MM.1S (cell line): ENCODE measurements at regions not wholly inside any gene's neighbourhood (a gene's known extent, or its start where the extent isn't known, plus 50 kb on each side); places are given as distances from the start of the nearest gene placed in this dataset.
A peak's percentile ranks its signal among the peaks of the same experiment; 100 is the strongest.
"Not testable (repeated sequence)": the region's sequence is repeated elsewhere in the genome, so short reads cannot be mapped to it uniquely, and the experiment has no call there.

Experiments used
- DNase-seq: peaks from one replicate; pipeline ENCODE4 v3.0.0-alpha.2; 2015
- H2AFZ ChIP-seq: fragments of 300-600 bp; sonication (generic); 2 replicates; pipeline ENCODE4 v1.6.0; 2016; ENCODE audit warnings: antibody characterized with exemption, low read length
- H3F3A ChIP-seq: fragments of 300-600 bp; sonication (generic); 2 replicates; pipeline ENCODE4 v1.6.1; 2016; ENCODE audit warnings: mild to moderate bottlenecking, antibody characterized with exemption, low read length, moderate library complexity, mixed read lengths; ENCODE audit not compliant: insufficient read depth
- H3K27ac ChIP-seq: fragments of 300-600 bp; sonication (generic); 2 replicates; pipeline ENCODE4 v1.5.1; 2016; ENCODE audit warnings: mild to moderate bottlenecking, low read length
- H3K27me3 ChIP-seq: fragments of 300-600 bp; sonication (generic); replicated peaks from 2 replicates; pipeline ENCODE4 v1.6.0; 2016; ENCODE audit warnings: low read length; ENCODE audit not compliant: insufficient read depth
- H3K36me3 ChIP-seq: fragments of 300-600 bp; sonication (generic); replicated peaks from 2 replicates; pipeline ENCODE4 v1.6.1; 2016; ENCODE audit warnings: mild to moderate bottlenecking, low read length, mixed read lengths; ENCODE audit not compliant: insufficient read depth
- H3K4me1 ChIP-seq: fragments of 300-600 bp; sonication (generic); 2 replicates; pipeline ENCODE4 v1.6.1; 2016; ENCODE audit warnings: low read length, mixed read lengths
- H3K4me2 ChIP-seq: fragments of 300-600 bp; sonication (generic); 2 replicates; pipeline ENCODE4 v1.6.0; 2016; ENCODE audit warnings: low read depth, low read length
- H3K4me3 ChIP-seq: fragments of 300-600 bp; sonication (generic); 2 replicates; pipeline ENCODE4 v1.5.1; 2016; ENCODE audit warnings: low read length, mixed read lengths
- H3K79me2 ChIP-seq: fragments of 300-600 bp; sonication (generic); 2 replicates; pipeline ENCODE4 v1.6.1; 2016; ENCODE audit warnings: mixed run types, low read length, mixed read lengths
- H3K9ac ChIP-seq: fragments of 300-600 bp; sonication (generic); 2 replicates; pipeline ENCODE4 v1.6.1; 2016; ENCODE audit warnings: low read length, mixed read lengths
- H3K9me2 ChIP-seq: fragments of 300-600 bp; sonication (generic); replicated peaks from 2 replicates; pipeline ENCODE4 v1.6.1; 2016; ENCODE audit warnings: mild to moderate bottlenecking, low read length, mixed read lengths; ENCODE audit not compliant: insufficient read depth
- H3K9me3 ChIP-seq: fragments of 300-600 bp; sonication (generic); replicated peaks from 2 replicates; pipeline ENCODE4 v1.6.1; 2016; ENCODE audit warnings: mild to moderate bottlenecking, low read length, mixed read lengths; ENCODE audit not compliant: insufficient read depth
- H4K20me1 ChIP-seq: fragments of 300-600 bp; sonication (generic); 2 replicates; pipeline ENCODE4 v1.6.1; 2016; ENCODE audit warnings: mild to moderate bottlenecking, low read length, moderate library complexity, mixed read lengths; ENCODE audit not compliant: insufficient read depth
- CTCF ChIP-seq: fragments of 300-600 bp; sonication (generic); IDR thresholded peaks from 2 replicates; pipeline ENCODE4 v1.5.1; 2016; ENCODE audit warnings: antibody characterized with exemption, low read length, mixed read lengths
- EZH2 ChIP-seq: fragments of 300-600 bp; sonication (generic); optimal IDR thresholded peaks from 2 replicates; pipeline ENCODE3; 2017; ENCODE audit warnings: low read depth, mild to moderate bottlenecking, antibody characterized with exemption, low read length, mixed read lengths
- EZH2phosphoT487 ChIP-seq: fragments of 300-600 bp; sonication (generic); IDR thresholded peaks from 2 replicates; pipeline ENCODE4 v1.6.1; 2018; ENCODE audit warnings: antibody characterized with exemption, low read length

GRCh38 chr7:118902600-118902999, 678.1 kb downstream of the ANKRD7 start:
- Histone ChIP-seq H3K9me3 (no peaks in the 10 kb centered on the region), H3F3A (no peaks in the 10 kb centered on the region)

GRCh38 chr7:118907911-118908527, 683.5 kb downstream of the ANKRD7 start:
- Histone ChIP-seq H3K4me2 (no peak overlapping the region), H3K79me2 (no peaks in the 10 kb centered on the region), H4K20me1 (no peaks in the 10 kb centered on the region), H2AFZ (no peak overlapping the region), H3K4me1 (no peaks in the 10 kb centered on the region), H3K27me3 (no peaks in the 10 kb centered on the region), H3K9ac (no peak overlapping the region), H3F3A (no peaks in the 10 kb centered on the region), H3K4me3 (no peak overlapping the region), H3K9me2 (no peaks in the 10 kb centered on the region), H3K27ac (no peak overlapping the region), H3K9me3 (no peaks in the 10 kb centered on the region), H3K36me3 (no peaks in the 10 kb centered on the region)
- no peak for TF ChIP-seq CTCF
- no peak for TF ChIP-seq EZH2
- no peak for TF ChIP-seq EZH2phosphoT487
- DNase-seq = no peak

More at GRCh38 chr7:118902600-118902999, 678.1 kb downstream of the ANKRD7 start:
- H3K9ac ChIP-seq = no peak overlapping the region
- DNase-seq = no peak
- no peaks in the 10 kb centered on the region for H4K20me1 ChIP-seq
- no peaks in the 10 kb centered on the region for H3K4me1 ChIP-seq
- no peak overlapping the region for H3K4me2 ChIP-seq
- H3K36me3 ChIP-seq = no peaks in the 10 kb centered on the region
- TF ChIP-seq CTCF = no peak
- no peak for TF ChIP-seq EZH2
- H3K9me2 ChIP-seq = no peaks in the 10 kb centered on the region
- no peak overlapping the region for H3K4me3 ChIP-seq
- no peak overlapping the region for H3K27ac ChIP-seq
- H3K79me2 ChIP-seq = no peaks in the 10 kb centered on the region
- H3K27me3 ChIP-seq = no peaks in the 10 kb centered on the region
- H2AFZ ChIP-seq = no peak overlapping the region

- H3K4me2 ChIP-seq, H3K9me3 ChIP-seq, H3K27me3 ChIP-seq, H3F3A ChIP-seq, H3K4me1 ChIP-seq, H3K4me3 ChIP-seq, H3K36me3 ChIP-seq, H3K9ac ChIP-seq, H3K27ac ChIP-seq, DNase-seq, H2AFZ ChIP-seq, H3K9me2 ChIP-seq, H4K20me1 ChIP-seq, H3K79me2 ChIP-seq: not testable (repeated sequence)
These were observed 691.6 kb downstream of the ANKRD7 start for GRCh38 chr7:118916120-118916519.

GRCh38 chr7:118918556-118918955, 694.1 kb downstream of the ANKRD7 start:
- H3K79me2 ChIP-seq = no peaks in the 10 kb centered on the region
- H3K9me2 ChIP-seq = no peaks in the 10 kb centered on the region
- H3K9me3 ChIP-seq = no peaks in the 10 kb centered on the region
- H3K9ac ChIP-seq = no peak overlapping the region
- H4K20me1 ChIP-seq = no peaks in the 10 kb centered on the region
- no peaks in the 10 kb centered on the region for H3F3A ChIP-seq
- H3K4me3 ChIP-seq = no peak overlapping the region
- H3K4me2 ChIP-seq = no peak overlapping the region
- H3K27ac ChIP-seq = no peak overlapping the region
- no peaks in the 10 kb centered on the region for H3K4me1 ChIP-seq
- DNase-seq = peak; percentile 56
- TF ChIP-seq EZH2 (no peak), CTCF (peak; percentile 52)
- H2AFZ ChIP-seq = no peak overlapping the region
- no peaks in the 10 kb centered on the region for H3K36me3 ChIP-seq
- no peaks in the 10 kb centered on the region for H3K27me3 ChIP-seq
